GM13976 (cell line): ENCODE measurements at regions not wholly inside any gene's neighbourhood (a gene's known extent, or its start where the extent isn't known, plus 50 kb on each side); places are given as distances from the start of the nearest gene placed in this dataset.

Experiments
- DNase-seq: peaks from one replicate; pipeline ENCODE4 v3.0.0; 2012; ENCODE audit warnings: low spot score
- CTCF ChIP-seq: IDR thresholded peaks from 2 replicates; pipeline ENCODE4 v1.5.1; 2012; ENCODE audit warnings: borderline replicate concordance, mild to moderate bottlenecking; ENCODE audit not compliant: insufficient read depth; ENCODE audit errors: extremely low read depth, missing control alignments, control extremely low read depth
- in situ Hi-C: fragments of 300-500 bp; cut with MboI; formaldehyde crosslinking; loops from one replicate; pipeline ENCODE4 v1.12.0; 2022; ENCODE audit warnings: low sequenced_read_pairs, mixed read lengths, inconsistent platforms; ENCODE audit not compliant: unreplicated experiment

- no peak for DNase-seq
- no peak for TF ChIP-seq CTCF
- in situ Hi-C loops = no loop called here
These were observed 872.2 kb upstream of the NXPH2 start for GRCh38 chr2:139652385-139652784.

GRCh38 chr2:139645617-139646016 lies 865.4 kb upstream of the NXPH2 start:
- TF ChIP-seq CTCF = no peak
- in situ Hi-C loops = no loop called here
- no peak for DNase-seq

- in situ Hi-C loops = no loop called here
- TF ChIP-seq CTCF = no peak
- DNase-seq = no peak
These were observed 862.9 kb upstream of the NXPH2 start for GRCh38 chr2:139643139-139643538.

GRCh38 chr2:139631966-139632365 lies 851.8 kb upstream of the NXPH2 start:
- no peak for DNase-seq
- no peak for TF ChIP-seq CTCF
- in situ Hi-C loops = no loop called here

GRCh38 chr2:139628931-139629330 lies 848.7 kb upstream of the NXPH2 start:
- in situ Hi-C loops = no loop called here
- DNase-seq = no peak
- no peak for TF ChIP-seq CTCF

- no peak for DNase-seq
- in situ Hi-C loops = no loop called here
- no peak for TF ChIP-seq CTCF
These were observed 845.9 kb upstream of the NXPH2 start for GRCh38 chr2:139626128-139626527.

- in situ Hi-C loops = no loop called here
- no peak for TF ChIP-seq CTCF
- no peak for DNase-seq
These were observed 842.5 kb upstream of the NXPH2 start for GRCh38 chr2:139622691-139623090.
